GM18511 (cell line): ENCODE measurements at regions not wholly inside any gene's neighbourhood (a gene's known extent, or its start where the extent isn't known, plus 50 kb on each side); places are given as distances from the start of the nearest gene placed in this dataset.

Source experiments
- ATAC-seq: cut with Tn5 transposase; IDR thresholded peaks from one replicate; pipeline ENCODE4 v1.9.1; 2021; ENCODE audit warnings: mild to moderate bottlenecking, moderate library complexity; ENCODE audit not compliant: unreplicated experiment

DNA sequence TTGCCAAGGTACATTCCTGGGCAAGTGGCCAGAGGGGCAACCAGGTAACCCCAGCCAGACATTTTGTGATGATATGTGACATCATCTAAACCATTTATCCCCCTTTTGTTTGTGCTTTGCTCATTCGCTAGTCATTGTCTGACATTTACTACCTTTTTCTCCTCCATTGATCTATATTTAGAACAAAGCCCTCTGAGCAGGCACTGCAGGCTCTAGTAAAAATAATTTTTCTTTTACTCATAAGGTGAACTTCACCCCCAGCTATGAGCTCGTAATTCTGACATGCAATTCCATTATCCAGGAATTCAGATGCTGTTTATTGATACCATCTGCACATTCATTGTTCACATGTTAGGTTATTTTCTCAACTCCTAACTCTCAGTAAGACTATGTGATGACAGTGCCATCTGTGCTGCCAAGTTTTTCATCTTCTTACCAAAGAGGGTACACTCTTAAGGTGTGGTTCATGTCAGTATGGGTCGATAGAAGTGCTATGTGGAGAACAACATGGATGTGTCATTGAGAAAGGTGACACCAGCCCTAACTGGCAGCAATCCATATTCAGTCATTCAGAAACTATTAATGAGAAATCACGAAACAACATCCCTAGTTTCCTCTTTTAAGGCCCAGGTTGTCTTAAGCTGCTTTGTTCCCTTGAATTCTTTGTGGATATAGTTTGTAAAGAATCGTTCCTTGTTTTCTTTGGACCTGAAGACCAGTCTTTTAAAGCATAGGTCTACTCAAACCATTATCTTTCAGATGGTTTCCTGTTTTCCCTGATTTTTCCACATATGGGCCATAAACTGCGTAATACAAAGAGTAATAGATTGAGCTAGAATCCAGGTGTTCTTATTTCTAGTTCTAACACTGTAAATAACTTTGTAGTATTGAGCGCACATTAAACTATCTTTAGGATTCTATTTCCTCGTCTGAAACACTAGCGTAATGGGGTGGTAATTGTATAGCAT lies 978.1 kb upstream of the CDH2 start:
- ATAC-seq = no peak

DNA sequence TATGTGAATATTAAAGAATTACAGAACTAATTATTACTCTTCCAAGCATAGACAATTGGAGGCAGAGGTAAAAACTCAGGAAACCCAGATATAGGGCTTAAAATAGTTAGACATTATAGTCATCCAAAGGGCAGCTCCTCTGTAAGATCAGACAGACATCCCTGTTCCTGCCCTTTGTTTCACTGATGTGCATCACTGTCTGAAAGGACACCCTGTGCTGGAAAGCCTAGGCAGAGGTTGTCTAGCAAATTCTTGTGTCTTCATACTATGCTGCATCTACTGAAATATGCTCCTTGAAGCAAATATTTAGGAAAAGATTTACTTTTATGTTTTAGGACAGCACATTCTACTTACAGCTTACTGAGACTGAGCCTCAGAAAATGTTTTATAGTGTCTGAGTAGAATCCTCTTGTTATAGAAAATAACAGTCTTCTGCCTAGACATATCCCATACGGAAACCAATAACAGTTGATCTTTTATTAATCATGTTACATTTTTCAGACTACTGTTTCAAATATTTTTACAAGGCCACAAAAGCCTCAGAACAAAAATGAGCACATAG lies 977.3 kb upstream of the CDH2 start:
- ATAC-seq = no peak

DNA sequence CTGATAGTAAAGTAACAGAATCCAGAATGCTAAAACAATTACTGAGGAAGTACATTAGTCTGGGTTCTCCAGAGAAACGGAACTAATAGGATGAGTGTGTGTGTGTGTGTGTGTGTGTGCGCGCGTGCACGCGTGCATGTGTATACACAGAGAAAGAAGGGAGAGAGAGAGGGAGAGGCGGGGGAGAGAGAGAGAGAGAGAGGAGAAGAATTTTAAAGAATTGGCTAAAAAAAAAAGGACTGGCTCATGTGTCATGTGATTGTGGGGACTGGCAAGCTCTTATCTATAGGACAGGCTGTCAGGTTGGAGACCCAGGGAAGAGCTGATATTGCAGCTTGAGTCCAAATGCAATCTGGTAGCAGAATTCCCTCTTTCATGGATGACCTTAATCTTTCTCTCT lies 976.2 kb upstream of the CDH2 start:
- ATAC-seq = no peak

DNA sequence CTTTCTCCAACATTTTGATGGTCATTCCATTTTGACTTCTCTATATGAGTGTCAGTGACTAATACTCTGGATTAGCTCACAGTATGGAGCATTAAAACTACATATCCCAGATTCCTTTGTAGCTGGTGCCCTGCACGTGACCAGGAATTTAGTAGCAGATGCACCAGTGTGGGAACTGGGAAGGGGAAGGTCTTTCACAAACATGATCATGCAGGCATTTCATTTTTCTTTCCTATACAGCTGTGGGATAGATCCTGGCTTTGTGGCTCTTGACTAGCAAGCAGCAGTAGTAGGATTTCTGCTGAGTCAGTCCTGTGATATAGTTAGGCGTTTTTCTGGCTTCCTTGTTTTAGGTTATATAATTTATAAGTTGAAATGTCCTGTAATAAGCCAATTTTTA lies 971.0 kb upstream of the CDH2 start:
- no peak for ATAC-seq

DNA sequence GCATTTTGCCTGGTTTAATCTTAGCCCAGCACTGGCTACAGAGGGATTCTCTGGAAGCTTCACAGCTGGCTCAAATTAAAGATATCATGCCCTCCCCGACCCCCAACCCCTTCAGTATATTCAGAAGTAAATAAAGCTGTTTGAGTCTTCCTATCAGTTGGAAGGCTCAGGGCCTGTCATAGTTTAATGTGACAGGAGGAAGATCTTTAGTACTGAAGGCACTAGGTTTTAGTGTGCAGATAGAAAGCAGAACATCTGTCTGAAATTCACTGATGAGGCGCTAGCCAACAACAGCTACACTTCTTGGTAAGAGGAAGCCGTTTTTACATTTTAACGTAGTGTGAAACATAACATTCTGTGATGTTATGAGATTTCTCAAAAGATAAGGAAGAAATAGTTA lies 969.1 kb upstream of the CDH2 start:
- ATAC-seq = no peak

DNA sequence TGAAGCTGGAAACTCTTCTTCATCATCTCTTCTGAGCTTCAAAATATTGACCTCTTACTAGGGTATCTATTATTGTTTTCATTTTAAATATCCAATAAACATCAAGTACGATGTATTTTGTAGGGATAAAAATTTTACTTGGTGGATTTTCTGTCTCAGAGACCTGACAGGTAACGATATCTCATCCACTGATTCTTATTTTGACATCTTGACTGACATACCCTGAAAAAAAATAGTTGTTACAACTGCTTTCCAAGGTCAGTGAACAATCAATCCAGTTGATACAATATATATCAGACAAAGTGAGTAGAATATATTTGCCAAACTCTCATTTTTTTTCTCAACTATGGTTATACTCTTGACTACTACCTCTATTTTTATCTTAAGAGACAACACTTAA lies 963.7 kb upstream of the CDH2 start:
- ATAC-seq = no peak

DNA sequence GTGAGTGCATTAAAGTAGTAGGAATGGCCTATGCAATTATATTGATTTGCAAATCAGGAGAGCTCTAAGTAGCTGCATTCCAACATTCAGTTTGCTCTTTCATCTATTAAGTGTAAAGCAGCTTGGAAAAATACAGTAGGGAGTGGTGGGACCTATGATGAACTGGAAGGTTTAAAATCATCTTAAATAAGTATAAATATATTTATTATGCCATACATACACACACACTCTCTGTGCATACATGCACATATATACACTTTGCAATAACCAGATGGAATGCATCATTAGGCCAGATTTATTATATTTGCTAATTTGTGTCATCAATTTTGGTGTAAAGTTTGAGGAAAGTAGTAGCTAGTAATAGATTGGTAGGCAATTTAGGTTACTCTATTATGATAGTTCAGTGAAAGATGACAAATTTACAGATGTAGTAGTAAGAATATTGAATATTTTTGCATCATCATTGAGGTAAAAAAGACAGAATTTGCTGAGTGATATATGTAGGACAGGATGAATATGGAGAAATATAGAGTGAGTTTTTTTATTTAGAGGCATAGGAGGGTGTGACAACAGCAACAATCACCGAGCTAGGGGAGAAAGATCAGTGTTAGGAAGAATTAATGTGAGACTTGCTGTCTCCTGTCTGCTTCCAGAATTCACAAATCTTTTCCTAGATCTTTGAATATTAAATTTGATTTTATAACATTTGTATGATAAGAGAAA lies 961.0 kb upstream of the CDH2 start:
- ATAC-seq = no peak

DNA sequence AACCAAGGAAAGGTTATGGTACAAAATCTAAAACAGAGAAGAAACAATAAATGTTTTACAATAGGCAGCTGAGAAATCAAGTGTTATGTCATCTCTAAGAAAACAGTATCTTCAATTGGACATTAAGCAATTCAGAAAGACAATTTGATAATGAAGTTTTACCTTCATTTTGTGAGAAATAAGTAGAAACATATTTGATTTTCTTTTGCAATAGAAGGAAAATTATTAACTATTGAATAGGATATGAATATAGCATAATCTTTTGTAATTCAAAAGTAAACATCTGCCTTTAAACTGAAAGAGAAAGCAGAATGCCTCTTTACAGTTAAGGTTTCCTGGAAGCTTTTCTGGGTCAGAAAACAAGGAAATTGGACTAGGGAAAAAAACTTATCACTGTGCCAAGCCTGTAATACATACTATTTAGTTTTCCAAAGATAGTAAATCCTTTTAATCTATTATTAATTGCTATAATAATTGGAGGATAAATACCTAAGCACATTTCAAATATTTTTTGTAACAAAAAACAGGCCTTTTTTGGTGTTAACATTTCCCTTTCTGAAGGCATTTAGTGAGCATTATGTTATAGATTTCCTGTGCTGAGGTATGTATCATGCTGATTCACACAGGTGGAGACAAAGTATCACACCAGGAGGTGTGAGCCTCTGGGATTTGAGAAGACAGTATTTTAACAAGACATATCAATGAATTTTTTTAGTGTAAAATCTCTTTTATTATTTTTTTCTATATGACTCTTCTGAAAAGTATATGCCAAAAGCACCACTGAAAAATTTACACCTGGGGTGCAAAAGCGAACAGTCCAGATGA lies 947.0 kb upstream of the CDH2 start:
- no peak for ATAC-seq

DNA sequence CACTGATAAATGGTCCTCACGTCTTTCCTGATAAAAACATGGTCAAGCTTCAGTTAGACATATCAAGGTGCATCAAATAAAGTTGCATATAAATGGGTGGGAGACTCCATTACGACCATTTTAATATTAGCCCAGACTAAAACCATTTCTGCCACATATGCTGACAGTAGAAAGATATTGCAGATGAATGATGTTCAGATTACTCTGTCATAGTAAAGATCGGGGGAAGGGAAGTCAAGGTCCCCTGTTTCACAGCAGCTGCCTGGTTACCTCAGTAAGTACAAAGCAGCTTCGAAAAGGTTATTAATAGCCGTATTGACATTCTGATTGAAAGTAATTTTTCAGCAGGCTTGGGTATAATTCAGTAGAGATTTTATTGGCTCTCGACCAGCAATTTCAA lies 927.7 kb upstream of the CDH2 start:
- no peak for ATAC-seq

DNA sequence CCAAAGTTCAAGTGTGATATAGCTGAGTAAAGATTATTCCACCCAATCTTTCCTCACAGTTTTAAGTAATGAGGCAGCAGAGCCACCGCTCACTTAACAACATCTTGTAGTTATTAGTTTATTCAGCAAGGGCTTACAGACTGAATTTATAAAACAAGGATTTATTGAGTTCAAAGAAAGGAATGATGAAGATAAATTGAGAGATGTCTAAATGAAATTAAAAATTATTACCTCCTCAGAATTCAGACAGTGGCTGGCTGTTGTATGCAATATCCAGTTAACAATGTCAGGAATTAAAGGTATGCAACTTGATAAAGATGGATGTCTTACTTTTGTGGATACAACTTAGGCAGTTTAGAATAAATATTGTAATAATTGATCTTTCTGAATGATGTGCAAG lies 927.3 kb upstream of the CDH2 start:
- no peak for ATAC-seq

DNA sequence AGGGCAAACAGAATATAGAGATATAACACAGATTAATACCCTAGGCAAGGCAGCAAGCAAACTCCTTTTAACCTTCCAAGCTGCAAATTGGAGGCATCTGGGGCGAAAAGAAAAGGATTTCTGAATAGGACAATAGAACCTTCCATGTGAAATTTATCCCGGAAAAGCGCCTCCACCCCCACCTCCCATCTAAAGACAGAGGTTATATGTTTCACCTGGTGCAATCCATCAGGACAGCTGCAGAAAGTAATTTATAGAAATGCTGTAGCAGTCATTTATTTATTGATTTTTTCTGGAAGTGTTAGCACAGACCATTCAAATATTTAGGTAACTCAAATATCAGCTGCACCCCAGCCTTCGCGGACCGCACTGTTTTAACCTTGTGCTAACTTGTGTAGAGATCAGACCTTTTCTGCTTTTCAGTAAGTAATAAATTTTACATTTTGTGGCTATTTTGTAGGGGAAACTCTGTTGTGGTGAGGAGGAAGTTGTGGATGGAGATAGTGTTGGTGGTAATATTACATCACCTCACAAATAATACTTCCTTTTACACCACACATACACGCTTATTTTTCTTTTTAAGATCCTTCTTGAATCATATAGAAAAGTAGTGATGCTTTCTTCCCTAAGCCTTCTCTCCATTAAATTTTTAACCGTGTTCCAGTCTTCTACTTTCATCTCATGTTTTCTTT lies 919.3 kb upstream of the CDH2 start:
- no peak for ATAC-seq

DNA sequence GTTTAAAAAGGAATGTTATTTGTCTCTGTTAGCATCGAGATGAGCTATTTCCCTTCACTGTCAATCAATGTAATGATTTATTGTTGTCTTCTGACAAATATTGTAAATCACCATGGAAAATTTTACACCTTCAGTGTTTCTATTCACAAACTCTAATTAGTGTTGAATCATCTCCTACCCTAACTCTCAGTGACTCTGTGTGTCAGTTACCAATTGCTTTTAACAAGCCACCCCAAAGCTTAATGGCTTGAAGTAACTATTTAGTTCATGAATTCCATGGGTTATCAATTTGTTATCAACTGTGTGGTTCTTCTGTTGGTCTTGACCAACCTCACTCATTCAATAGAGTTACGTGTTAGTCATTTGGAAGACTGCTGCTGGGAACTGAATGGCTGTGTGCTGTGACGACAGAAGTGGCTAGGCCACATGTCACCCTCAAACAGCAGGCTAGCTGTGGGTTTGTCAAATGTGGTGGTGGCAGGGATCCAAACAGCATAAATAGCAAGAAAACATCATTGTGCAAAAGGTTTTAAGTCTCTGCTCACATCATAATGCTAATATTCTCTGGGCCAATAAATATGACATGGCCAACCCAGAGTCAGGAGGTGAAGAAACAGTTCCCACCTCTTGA lies 910.8 kb upstream of the CDH2 start:
- ATAC-seq = no peak

DNA sequence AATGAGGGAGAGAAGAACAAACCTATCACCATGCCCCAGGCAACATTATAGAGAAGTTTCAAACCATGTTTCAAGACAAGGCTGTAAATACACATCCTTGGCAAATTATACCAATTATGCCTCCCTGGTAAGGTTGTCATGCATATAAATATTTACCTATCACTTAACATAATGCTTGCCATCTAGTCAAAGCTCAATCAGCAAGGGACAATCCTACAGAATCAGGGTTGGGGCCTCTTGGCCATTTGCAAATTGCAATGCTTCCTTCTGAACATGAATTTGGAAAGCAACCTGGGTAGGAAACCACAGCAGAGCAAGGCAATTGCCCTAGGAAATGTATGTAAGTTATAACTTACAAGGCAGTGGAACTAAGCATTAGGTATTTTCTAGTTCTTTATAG lies 907.2 kb upstream of the CDH2 start:
- ATAC-seq = no peak

DNA sequence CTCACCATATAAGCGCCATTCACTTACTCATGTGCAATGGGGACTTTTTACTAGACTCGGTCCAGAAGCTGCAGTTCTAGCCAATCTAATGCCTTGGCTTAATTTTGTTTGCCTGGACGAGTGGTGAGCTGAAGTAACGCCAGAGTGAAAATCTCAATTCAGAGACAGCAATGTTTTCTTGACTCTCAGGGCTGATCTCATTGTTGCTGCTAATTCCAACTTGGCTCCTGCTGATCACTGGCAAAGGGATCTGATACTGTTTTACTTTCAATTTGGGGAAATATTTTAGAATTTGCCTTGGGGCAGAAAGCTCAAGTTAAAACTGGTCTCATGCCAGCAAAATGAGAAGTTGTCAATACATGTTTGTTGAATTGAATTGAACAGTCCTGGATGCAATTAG lies 906.6 kb upstream of the CDH2 start:
- ATAC-seq = no peak

DNA sequence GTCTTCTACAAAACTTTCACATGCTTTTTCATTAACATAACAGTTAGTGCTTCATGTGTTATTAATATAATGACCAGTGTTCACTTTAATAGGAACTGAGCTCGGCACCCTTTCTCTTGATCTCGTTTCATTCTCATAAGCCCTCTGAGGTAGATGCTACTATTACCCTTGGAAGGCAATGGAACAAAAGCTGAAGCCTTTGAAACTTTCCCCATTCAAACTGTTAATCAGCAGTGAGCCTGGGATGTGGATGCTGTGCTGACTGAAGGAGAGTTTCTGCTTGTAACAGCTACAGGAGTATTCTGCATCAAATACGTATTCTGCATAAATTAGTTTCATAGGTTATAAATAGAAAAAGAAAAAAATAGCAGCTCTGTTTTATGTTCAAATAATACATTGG lies 904.0 kb upstream of the CDH2 start:
- no peak for ATAC-seq

DNA sequence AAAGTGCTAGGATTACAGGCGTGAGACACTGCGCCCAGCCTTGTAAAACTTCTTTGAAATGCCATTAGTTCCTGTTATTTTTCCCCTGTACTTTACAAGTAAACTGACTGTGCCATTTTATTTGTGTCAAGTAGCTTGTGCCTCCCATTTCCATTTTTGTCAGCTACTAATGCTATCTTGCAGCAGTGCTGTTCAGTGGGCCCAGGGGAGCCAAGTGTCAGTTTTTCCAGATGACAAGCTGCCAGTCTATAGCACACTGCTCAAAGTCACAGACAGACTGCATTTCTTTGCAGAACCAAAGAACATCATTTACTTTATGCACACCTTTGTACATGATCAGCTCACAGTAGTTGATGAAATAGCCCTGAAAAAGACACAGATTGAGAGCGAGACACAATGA lies 901.3 kb upstream of the CDH2 start:
- no peak for ATAC-seq

DNA sequence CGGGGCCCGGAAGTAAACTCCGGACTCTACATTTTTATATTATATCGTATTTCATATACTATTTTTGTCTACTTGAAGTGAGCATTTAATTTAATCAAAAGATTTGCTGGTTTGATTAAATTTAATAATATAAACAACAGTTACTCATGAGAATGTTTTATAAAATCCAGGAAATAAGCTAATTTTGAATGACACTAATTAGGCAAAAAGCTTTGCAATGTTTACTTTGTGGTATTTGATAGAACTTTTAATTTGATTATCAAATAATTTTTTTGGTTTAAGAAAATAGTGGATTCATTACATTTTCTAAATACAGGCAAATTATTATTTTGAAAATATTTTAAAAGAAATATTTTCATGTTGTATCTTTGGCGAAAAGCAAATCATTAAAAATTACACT lies 900.4 kb upstream of the CDH2 start:
- ATAC-seq = no peak

DNA sequence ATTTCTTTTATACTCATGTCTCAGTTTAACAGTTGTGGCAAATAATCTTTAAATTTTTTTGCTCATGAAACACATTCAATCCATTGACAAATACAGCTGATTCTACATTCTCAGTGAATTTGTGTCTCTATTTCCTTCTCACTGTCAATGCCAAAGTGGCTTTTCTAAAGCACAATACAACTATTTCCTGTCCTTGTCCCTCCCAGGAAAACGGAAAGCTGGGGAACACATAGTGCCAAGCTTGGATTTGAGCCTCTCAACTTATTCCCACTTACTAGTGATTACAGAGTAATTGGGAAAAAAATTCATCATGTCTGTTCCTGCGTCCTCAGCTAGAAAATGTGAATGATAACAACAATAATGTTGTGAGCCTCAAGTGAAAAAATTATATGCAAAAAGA lies 899.7 kb upstream of the CDH2 start:
- no peak for ATAC-seq

DNA sequence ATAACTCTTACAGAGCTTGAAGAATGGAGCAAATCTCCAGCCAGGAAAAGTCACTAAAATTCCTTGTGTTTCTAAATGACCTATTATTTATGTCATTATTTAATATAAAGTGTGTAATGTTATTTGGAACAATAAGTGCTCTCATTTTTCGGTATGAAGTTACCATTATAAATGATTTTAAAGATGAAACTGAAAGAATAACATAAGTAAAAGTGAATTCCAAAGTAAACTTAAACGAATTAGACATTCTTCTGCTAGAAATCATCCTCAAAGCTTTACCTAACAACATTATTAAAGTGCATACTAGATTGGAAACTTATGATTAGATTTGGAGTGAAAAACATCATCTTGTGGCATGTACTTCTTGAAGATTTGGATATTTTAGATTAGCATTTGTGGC lies 897.2 kb upstream of the CDH2 start:
- no peak for ATAC-seq

DNA sequence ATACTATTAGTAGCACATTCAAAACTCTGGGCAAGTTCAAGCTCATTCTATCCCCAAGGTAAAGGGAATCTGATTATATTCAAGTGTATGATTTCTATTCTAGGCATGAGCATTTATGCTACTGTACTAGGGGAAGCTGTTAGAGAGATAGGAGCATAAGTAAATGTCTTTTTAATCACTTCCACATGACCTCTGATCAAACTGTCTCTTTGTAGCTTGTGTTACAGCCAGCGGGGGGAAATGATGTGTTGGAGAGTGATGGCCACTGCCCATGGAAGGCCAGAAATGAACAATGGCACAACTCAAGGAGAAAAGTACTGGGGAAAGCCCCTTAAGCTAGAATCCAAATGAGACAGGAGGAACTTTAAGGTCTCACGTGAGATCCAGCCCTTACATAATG lies 894.9 kb upstream of the CDH2 start:
- no peak for ATAC-seq
